HG03378 (cell line): ENCODE measurements at regions not wholly inside any gene's neighbourhood (a gene's known extent, or its start where the extent isn't known, plus 50 kb on each side); places are given as distances from the start of the nearest gene placed in this dataset.
"Not testable (repeated sequence)": the region's sequence is repeated elsewhere in the genome, so short reads cannot be mapped to it uniquely, and the experiment has no call there.

Source experiments
- ATAC-seq: cut with Tn5 transposase; IDR thresholded peaks from one replicate; pipeline ENCODE4 v1.9.1; 2021; ENCODE audit warnings: mild to moderate bottlenecking, moderate library complexity; ENCODE audit not compliant: unreplicated experiment

- ATAC-seq = not testable (repeated sequence)
Measured at GRCh38 chr2:89129440-89129839, 438.0 kb downstream of the RPIA start.

- ATAC-seq = not testable (repeated sequence)
Measured at GRCh38 chr2:89130665-89131308, 439.3 kb downstream of the RPIA start.

- ATAC-seq = not testable (repeated sequence)
Measured at GRCh38 chr2:89142959-89143358, 451.5 kb downstream of the RPIA start.

GRCh38 chr2:89145342-89145741 is 453.9 kb downstream of the RPIA start:
- not testable (repeated sequence) for ATAC-seq

- not testable (repeated sequence) for ATAC-seq
Measured at GRCh38 chr2:89148256-89148655, 456.8 kb downstream of the RPIA start.

- not testable (repeated sequence) for ATAC-seq
Measured at GRCh38 chr2:89151699-89152098, 460.2 kb downstream of the RPIA start.

GRCh38 chr2:89152501-89152900 is 461.0 kb downstream of the RPIA start:
- not testable (repeated sequence) for ATAC-seq

- not testable (repeated sequence) for ATAC-seq
Measured at GRCh38 chr2:89153210-89153609, 461.7 kb downstream of the RPIA start.

- ATAC-seq = peak; percentile 65
Measured at GRCh38 chr2:89154247-89154682, 462.8 kb downstream of the RPIA start.

GRCh38 chr2:89160306-89160705 is 468.8 kb downstream of the RPIA start:
- ATAC-seq = not testable (repeated sequence)

- not testable (repeated sequence) for ATAC-seq
Measured at GRCh38 chr2:89161626-89162025, 470.2 kb downstream of the RPIA start.

GRCh38 chr2:89170506-89171173 is 479.2 kb downstream of the RPIA start:
- ATAC-seq = not testable (repeated sequence)

- not testable (repeated sequence) for ATAC-seq
Measured at GRCh38 chr2:89171174-89171519, 479.7 kb downstream of the RPIA start.

- ATAC-seq = not testable (repeated sequence)
Measured at GRCh38 chr2:89177004-89177403, 485.5 kb downstream of the RPIA start.

- ATAC-seq = not testable (repeated sequence)
Measured at GRCh38 chr2:89182221-89182620, 490.7 kb downstream of the RPIA start.

- not testable (repeated sequence) for ATAC-seq
Measured at GRCh38 chr2:89184746-89185145, 493.3 kb downstream of the RPIA start.

- ATAC-seq = not testable (repeated sequence)
Measured at GRCh38 chr2:89195636-89196251, 504.3 kb downstream of the RPIA start.

GRCh38 chr2:89196719-89197118 is 505.2 kb downstream of the RPIA start:
- not testable (repeated sequence) for ATAC-seq

- not testable (repeated sequence) for ATAC-seq
Measured at GRCh38 chr2:89198026-89198425, 506.6 kb downstream of the RPIA start.

GRCh38 chr2:89199453-89200246 is 508.2 kb downstream of the RPIA start:
- not testable (repeated sequence) for ATAC-seq

GRCh38 chr2:89200247-89200527 is 508.7 kb downstream of the RPIA start:
- ATAC-seq = not testable (repeated sequence)
